ENCODE measurements at regions not wholly inside any gene's neighbourhood (a gene's known extent, or its start where the extent isn't known, plus 50 kb on each side); places are given as distances from the start of the nearest gene placed in this dataset.

DNA sequence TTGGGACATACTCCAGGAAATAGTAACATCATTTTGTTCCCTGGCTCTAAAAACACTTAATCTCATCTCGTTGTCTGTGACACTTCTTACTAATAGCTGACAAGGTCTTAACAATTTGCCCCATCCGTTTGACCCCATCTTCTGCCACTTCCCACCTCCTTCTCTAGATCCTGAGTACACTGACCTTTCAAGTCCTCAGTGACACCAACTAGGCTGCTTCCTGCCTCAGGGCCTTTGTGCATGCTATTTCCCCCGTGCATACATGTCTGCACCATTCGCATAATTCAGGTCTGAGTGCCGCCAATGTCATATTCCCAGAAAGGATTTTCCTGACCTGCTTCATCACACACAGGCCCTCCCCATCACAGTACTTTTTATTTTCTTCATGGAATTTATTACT is 70.6 kb upstream of the CCND2 start:
- Histone ChIP-seq H3K4me3 (ENCODE audit: low read depth, low read length) (no peak overlapping the region), H3K36me3 (ENCODE audit: control insufficient read depth, insufficient read depth, low read length) (no peaks in the 10 kb centered on the region), H3K27ac (no peak overlapping the region), H3K9me3 (ENCODE audit: control insufficient read depth, low read length) (no peaks in the 10 kb centered on the region), H2AFZ (no peak overlapping the region), H3K4me1 (no peaks in the 10 kb centered on the region), H3K79me2 (no peaks in the 10 kb centered on the region), H3K9ac (no peak overlapping the region), H3K4me2 (ENCODE audit: low read length) (no peak overlapping the region), H3K27me3 (ENCODE audit: control insufficient read depth, insufficient read depth, low read length) (no peaks in the 10 kb centered on the region)
- TF ChIP-seq, protein P1, sequence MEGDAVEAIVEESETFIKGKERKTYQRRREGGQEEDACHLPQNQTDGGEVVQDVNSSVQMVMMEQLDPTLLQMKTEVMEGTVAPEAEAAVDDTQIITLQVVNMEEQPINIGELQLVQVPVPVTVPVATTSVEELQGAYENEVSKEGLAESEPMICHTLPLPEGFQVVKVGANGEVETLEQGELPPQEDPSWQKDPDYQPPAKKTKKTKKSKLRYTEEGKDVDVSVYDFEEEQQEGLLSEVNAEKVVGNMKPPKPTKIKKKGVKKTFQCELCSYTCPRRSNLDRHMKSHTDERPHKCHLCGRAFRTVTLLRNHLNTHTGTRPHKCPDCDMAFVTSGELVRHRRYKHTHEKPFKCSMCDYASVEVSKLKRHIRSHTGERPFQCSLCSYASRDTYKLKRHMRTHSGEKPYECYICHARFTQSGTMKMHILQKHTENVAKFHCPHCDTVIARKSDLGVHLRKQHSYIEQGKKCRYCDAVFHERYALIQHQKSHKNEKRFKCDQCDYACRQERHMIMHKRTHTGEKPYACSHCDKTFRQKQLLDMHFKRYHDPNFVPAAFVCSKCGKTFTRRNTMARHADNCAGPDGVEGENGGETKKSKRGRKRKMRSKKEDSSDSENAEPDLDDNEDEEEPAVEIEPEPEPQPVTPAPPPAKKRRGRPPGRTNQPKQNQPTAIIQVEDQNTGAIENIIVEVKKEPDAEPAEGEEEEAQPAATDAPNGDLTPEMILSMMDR (IDR thresholded peaks at IDR 0.05) = no peak

DNA sequence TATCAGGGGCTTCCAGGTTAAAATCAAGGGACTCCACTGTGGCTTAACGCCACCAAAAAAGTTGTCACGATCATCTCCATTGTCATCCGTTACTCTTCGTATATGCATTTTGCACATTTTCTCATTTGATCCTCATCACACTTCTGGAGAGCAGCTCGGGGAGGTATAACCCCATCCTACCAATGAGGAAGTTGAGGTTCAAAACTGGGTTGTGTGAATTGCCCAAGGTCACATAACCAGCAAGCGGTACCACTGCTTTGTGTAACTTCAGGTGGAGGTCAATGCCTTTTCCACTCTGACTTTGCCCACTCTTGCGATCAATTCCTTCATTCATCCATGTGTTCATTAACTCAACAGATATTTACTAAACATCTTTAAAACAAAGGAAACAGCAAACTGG is 71.1 kb upstream of the CCND2 start:
- no peaks in the 10 kb centered on the region for H3K36me3 ChIP-seq (ENCODE audit: control insufficient read depth, insufficient read depth, low read length)
- H3K27me3 ChIP-seq (ENCODE audit: control insufficient read depth, insufficient read depth, low read length) = no peaks in the 10 kb centered on the region
- H3K4me2 ChIP-seq (ENCODE audit: low read length) = no peak overlapping the region
- H3K9me3 ChIP-seq (ENCODE audit: control insufficient read depth, low read length) = no peaks in the 10 kb centered on the region
- no peak overlapping the region for H3K9ac ChIP-seq
- TF ChIP-seq, protein P1 (IDR thresholded peaks at IDR 0.05) = no peak
- H3K4me3 ChIP-seq (ENCODE audit: low read depth, low read length) = no peak overlapping the region
- H3K4me1 ChIP-seq = no peaks in the 10 kb centered on the region
- no peak overlapping the region for H3K27ac ChIP-seq
- H3K79me2 ChIP-seq = no peaks in the 10 kb centered on the region
- no peak overlapping the region for H2AFZ ChIP-seq

DNA sequence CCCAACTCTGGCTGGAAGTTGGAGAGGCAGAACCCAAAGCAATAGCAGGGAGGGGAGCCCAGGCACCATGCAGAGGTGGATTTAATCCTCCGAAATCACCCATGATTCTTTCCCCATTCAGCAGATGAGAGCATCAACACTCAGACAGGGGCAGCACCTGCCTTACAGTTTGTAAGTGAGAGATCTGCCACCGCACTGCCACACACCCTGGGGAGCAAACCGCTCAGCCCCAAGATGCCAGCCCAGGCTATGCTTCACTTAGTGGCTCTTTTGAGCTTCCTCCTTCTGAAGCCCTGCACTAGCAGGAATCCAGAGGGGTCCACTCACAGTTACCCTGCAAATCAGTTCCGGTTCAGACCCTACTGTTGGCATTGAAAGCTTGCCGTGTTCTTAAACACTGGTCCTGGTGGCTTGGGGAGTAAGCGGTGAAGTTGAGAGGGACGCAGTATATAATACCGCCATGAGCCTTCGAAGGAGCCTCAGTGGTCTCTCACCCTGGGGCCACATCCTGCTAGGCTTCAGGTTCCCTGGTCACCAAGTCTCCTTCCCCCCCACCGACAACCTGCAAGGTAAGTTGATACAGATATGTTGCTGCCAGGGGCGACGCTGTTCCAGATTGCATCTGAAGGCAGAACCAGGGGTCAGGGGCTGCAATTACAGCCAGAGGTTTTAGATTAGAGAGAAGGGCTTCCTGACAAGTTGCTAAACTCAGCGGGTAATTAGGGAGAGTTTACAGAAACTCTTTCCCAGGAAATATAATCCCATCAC is 72.0 kb upstream of the CCND2 start:
- Histone ChIP-seq H3K4me2 (ENCODE audit: low read length) (no peak overlapping the region), H3K36me3 (ENCODE audit: control insufficient read depth, insufficient read depth, low read length) (no peaks in the 10 kb centered on the region), H3K27ac (no peak overlapping the region), H3K27me3 (ENCODE audit: control insufficient read depth, insufficient read depth, low read length) (no peaks in the 10 kb centered on the region), H3K9me3 (ENCODE audit: control insufficient read depth, low read length) (no peaks in the 10 kb centered on the region), H3K4me1 (no peaks in the 10 kb centered on the region), H3K9ac (no peak overlapping the region), H3K4me3 (ENCODE audit: low read depth, low read length) (no peak overlapping the region), H3K79me2 (no peaks in the 10 kb centered on the region), H2AFZ (no peak overlapping the region)
- TF ChIP-seq, protein P1 (IDR thresholded peaks at IDR 0.05) = no peak

DNA sequence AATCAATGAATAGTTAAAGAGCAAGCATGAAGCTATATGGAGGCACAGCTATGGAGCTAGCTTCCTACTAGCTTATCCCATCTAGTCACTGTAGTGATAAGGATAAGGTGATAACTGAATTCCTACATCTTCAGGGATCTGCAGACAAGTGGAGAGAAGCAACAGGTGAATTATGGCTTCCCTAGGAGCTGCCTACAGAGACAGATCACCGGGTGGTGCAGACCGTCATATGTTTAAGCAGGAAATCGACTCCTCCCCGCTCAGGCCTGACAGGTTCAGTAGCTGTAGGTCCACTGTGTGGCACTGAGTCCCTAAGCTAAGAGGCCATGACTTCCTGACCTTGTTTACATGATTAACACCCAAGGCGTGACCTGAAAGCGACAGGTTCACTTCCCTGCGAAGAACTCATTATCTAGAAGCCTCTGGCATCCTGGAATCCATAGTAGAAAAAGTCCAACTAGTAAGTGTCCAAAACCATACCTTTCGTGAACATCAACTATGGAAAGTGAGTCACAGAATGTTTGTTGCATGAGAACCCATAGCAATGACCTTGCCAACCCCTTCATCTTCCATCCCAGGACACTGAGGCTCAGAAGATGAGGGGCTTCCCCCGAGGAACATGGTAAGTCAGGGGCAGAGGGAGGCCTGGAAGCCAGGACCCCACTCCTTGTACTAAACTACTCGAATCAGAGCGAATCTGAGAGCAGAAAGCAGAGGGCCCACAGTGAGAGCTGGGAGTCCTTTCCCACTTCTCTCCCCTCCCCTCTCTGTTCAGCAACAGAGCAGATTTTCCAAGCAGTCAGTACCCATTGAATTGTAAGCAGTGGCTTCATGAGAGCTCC is 75.4 kb upstream of the CCND2 start:
- Histone ChIP-seq H3K9ac (no peak overlapping the region), H3K36me3 (ENCODE audit: control insufficient read depth, insufficient read depth, low read length) (no peaks in the 10 kb centered on the region), H3K4me3 (ENCODE audit: low read depth, low read length) (no peak overlapping the region), H3K9me3 (ENCODE audit: control insufficient read depth, low read length) (no peaks in the 10 kb centered on the region), H2AFZ (no peak overlapping the region), H3K4me2 (ENCODE audit: low read length) (no peak overlapping the region), H3K27ac (no peak overlapping the region), H3K79me2 (no peaks in the 10 kb centered on the region), H3K27me3 (ENCODE audit: control insufficient read depth, insufficient read depth, low read length) (no peaks in the 10 kb centered on the region), H3K4me1 (no peaks in the 10 kb centered on the region)
- TF ChIP-seq, protein P1 (IDR thresholded peaks at IDR 0.05) = no peak

All from parathyroid adenoma (tissue), 2 donors.